Karpas-422 (cell line): ENCODE measurements at regions not wholly inside any gene's neighbourhood (a gene's known extent, or its start where the extent isn't known, plus 50 kb on each side); places are given as distances from the start of the nearest gene placed in this dataset. TPM values are rescaled to one million over a fixed set of nuclear protein-coding genes. Genes with fewer than 3 reads are reported as not detected.

Experiments used
- small RNA-seq: library from RNA; depleted of rRNA; stranded (forward); fragments of <200 nt; gene quantifications from one replicate; pipeline ENCODE3, GENCODE V24; 2014

Small RNA genes in the stretch of these regions (small RNA-seq; reads per million reads assigned to genes)
- gene RF00019 (not detected), gene RNU6-40P (0.12 reads per million)
